ENCODE measurements at regions not wholly inside any gene's neighbourhood (a gene's known extent, or its start where the extent isn't known, plus 50 kb on each side); places are given as distances from the start of the nearest gene placed in this dataset.
A peak's percentile ranks its signal among the peaks of the same experiment; 100 is the strongest.
"Not testable (repeated sequence)": the region's sequence is repeated elsewhere in the genome, so short reads cannot be mapped to it uniquely, and the experiment has no call there.

GRCh38 chr6:140445474-140446004 lies 1071.1 kb upstream of the CITED2 start:
- H3K27me3 ChIP-seq: no peaks in the 10 kb centered on the region
- DNase-seq (ENCODE audit: low spot score): no peak
- peaks cover 5% of the 10 kb centered on the region for H3K4me1 ChIP-seq (ENCODE audit: insufficient read depth)
- no peak overlapping the region for H3K4me2 ChIP-seq
- H3K27ac ChIP-seq: no peak overlapping the region
- no peaks in the 10 kb centered on the region for H4K20me1 ChIP-seq (ENCODE audit: insufficient read depth, poor library complexity, severe bottlenecking)
- no peaks in the 10 kb centered on the region for H3K9me2 ChIP-seq (replicated peaks; ENCODE audit: insufficient read depth)
- H3K36me3 ChIP-seq (replicated peaks; ENCODE audit: insufficient read depth, low read depth): no peaks in the 10 kb centered on the region
- 66% methylated on average over 3 of the region's 3 CpGs for WGBS (ENCODE audit: low lambda C conversion rate, missing lambda C conversion rate)
- no peak overlapping the region for H3K4me3 ChIP-seq
- no peaks in the 10 kb centered on the region for H3K79me2 ChIP-seq
- TF ChIP-seq EZH2 (IDR thresholded peaks at IDR 0.05; ENCODE audit: borderline replicate concordance) (no peak), CTCF (IDR thresholded peaks at IDR 0.05; ENCODE audit: poor library complexity) (no peak), EZH2phosphoT487 (IDR thresholded peaks at IDR 0.05; ENCODE audit: low read depth, severe bottlenecking, unreplicated experiment) (no peak)
- no peak overlapping the region for H2AFZ ChIP-seq
- H3K9me3 ChIP-seq (ENCODE audit: low read depth): no peaks in the 10 kb centered on the region

GRCh38 chr6:140443112-140443511 lies 1068.7 kb upstream of the CITED2 start:
- H3K36me3 ChIP-seq (replicated peaks; ENCODE audit: insufficient read depth, low read depth); H2AFZ ChIP-seq; H3K9me3 ChIP-seq (ENCODE audit: low read depth); H3K4me1 ChIP-seq (ENCODE audit: insufficient read depth); H3K9me2 ChIP-seq (replicated peaks; ENCODE audit: insufficient read depth); H3K4me2 ChIP-seq; H3K79me2 ChIP-seq; H4K20me1 ChIP-seq (ENCODE audit: insufficient read depth, poor library complexity, severe bottlenecking); DNase-seq (ENCODE audit: low spot score); H3K4me3 ChIP-seq; H3K27me3 ChIP-seq; H3K27ac ChIP-seq: not testable (repeated sequence)
- 98% methylated on average over 7 of the region's 7 CpGs for WGBS (ENCODE audit: low lambda C conversion rate, missing lambda C conversion rate)

- Histone ChIP-seq H3K4me2 (no peak overlapping the region), H3K9me3 (ENCODE audit: low read depth) (no peaks in the 10 kb centered on the region), H3K27ac (no peak overlapping the region), H3K36me3 (replicated peaks; ENCODE audit: insufficient read depth, low read depth) (no peaks in the 10 kb centered on the region), H3K9me2 (replicated peaks; ENCODE audit: insufficient read depth) (no peaks in the 10 kb centered on the region), H3K4me1 (ENCODE audit: insufficient read depth) (peaks cover 5% of the 10 kb centered on the region), H3K79me2 (no peaks in the 10 kb centered on the region), H4K20me1 (ENCODE audit: insufficient read depth, poor library complexity, severe bottlenecking) (no peaks in the 10 kb centered on the region), H3K4me3 (no peak overlapping the region), H3K27me3 (no peaks in the 10 kb centered on the region), H2AFZ (no peak overlapping the region)
- TF ChIP-seq EZH2phosphoT487 (IDR thresholded peaks at IDR 0.05; ENCODE audit: low read depth, severe bottlenecking, unreplicated experiment) (no peak), EZH2 (IDR thresholded peaks at IDR 0.05; ENCODE audit: borderline replicate concordance) (no peak), CTCF (IDR thresholded peaks at IDR 0.05; ENCODE audit: poor library complexity) (peak; percentile 56)
- WGBS (ENCODE audit: low lambda C conversion rate, missing lambda C conversion rate): 74% methylated on average over 6 of the region's 6 CpGs
- peak; percentile 76 for DNase-seq (ENCODE audit: low spot score)
Measured at GRCh38 chr6:140441256-140441655, 1066.8 kb upstream of the CITED2 start.

GRCh38 chr6:140440223-140440835 lies 1065.9 kb upstream of the CITED2 start:
- no peaks in the 10 kb centered on the region for H3K9me3 ChIP-seq (ENCODE audit: low read depth)
- H3K36me3 ChIP-seq (replicated peaks; ENCODE audit: insufficient read depth, low read depth): no peaks in the 10 kb centered on the region
- no peaks in the 10 kb centered on the region for H3K79me2 ChIP-seq
- H4K20me1 ChIP-seq (ENCODE audit: insufficient read depth, poor library complexity, severe bottlenecking): no peaks in the 10 kb centered on the region
- DNase-seq (ENCODE audit: low spot score): no peak
- no peaks in the 10 kb centered on the region for H3K9me2 ChIP-seq (replicated peaks; ENCODE audit: insufficient read depth)
- no peak overlapping the region for H2AFZ ChIP-seq
- no peak overlapping the region for H3K27ac ChIP-seq
- no peak overlapping the region for H3K4me2 ChIP-seq
- H3K27me3 ChIP-seq: no peaks in the 10 kb centered on the region
- no peaks in the 10 kb centered on the region for H3K4me1 ChIP-seq (ENCODE audit: insufficient read depth)
- 62% methylated on average over 2 of the region's 2 CpGs for WGBS (ENCODE audit: low lambda C conversion rate, missing lambda C conversion rate)
- no peak overlapping the region for H3K4me3 ChIP-seq
- TF ChIP-seq CTCF (IDR thresholded peaks at IDR 0.05; ENCODE audit: poor library complexity): no peak
- no peak for TF ChIP-seq EZH2phosphoT487 (IDR thresholded peaks at IDR 0.05; ENCODE audit: low read depth, severe bottlenecking, unreplicated experiment)

All from hepatocyte (in vitro differentiated cells).